NB4 (cell line): ENCODE measurements at regions not wholly inside any gene's neighbourhood (a gene's known extent, or its start where the extent isn't known, plus 50 kb on each side); places are given as distances from the start of the nearest gene placed in this dataset.

Experiments used
- POLR2A ChIP-seq: IDR thresholded peaks from 2 replicates; pipeline ENCODE4 v1.6.1; 2011; ENCODE audit warnings: mild to moderate bottlenecking; ENCODE audit not compliant: insufficient read length; ENCODE audit errors: extremely low read depth
- TF ChIP-seq, protein P1 (sequence below): IDR thresholded peaks from one replicate; pipeline ENCODE4 v1.5.1; 2012; ENCODE audit warnings: low read depth, low read length

DNA sequence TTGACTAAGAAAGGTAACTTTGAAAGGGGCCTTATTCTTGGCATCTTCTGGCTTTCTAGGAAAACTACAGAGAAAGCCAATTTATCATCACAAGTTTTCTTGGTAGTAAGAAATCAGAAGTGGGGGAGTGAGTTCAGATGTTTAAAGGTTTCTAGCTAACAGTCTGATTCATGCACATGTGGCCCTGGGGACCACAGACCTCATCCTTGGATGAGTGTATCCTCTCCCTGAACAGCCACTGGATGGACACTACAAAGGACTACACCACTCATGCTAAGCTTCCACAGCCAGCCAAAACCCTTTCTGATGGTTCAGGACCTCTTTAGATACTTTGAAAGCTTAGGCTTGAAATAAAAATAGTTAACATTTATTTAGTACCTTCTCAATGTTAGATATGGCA, 218.3 kb upstream of the STK17B start:
- TF ChIP-seq, protein P1, sequence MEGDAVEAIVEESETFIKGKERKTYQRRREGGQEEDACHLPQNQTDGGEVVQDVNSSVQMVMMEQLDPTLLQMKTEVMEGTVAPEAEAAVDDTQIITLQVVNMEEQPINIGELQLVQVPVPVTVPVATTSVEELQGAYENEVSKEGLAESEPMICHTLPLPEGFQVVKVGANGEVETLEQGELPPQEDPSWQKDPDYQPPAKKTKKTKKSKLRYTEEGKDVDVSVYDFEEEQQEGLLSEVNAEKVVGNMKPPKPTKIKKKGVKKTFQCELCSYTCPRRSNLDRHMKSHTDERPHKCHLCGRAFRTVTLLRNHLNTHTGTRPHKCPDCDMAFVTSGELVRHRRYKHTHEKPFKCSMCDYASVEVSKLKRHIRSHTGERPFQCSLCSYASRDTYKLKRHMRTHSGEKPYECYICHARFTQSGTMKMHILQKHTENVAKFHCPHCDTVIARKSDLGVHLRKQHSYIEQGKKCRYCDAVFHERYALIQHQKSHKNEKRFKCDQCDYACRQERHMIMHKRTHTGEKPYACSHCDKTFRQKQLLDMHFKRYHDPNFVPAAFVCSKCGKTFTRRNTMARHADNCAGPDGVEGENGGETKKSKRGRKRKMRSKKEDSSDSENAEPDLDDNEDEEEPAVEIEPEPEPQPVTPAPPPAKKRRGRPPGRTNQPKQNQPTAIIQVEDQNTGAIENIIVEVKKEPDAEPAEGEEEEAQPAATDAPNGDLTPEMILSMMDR: no peak
- TF ChIP-seq POLR2A: no peak
